ENCODE measurements at regions not wholly inside any gene's neighbourhood (a gene's known extent, or its start where the extent isn't known, plus 50 kb on each side); places are given as distances from the start of the nearest gene placed in this dataset.

GRCh38 chr2:16719485-16719808 lies 53.8 kb upstream of the CYRIA start:
- H3K9ac ChIP-seq (ENCODE audit: insufficient read length, low read depth), result no peak overlapping the region
- H3K27me3 ChIP-seq (ENCODE audit: insufficient read depth, insufficient read length), result no peaks in the 10 kb centered on the region
- no peaks in the 10 kb centered on the region for H3K9me3 ChIP-seq (ENCODE audit: insufficient read depth, low read length)
- TF ChIP-seq YY1 (IDR thresholded peaks at IDR 0.05; ENCODE audit: insufficient read depth, insufficient read length) (no peak), ZNF274 (IDR thresholded peaks at IDR 0.05; ENCODE audit: low read depth, low read length) (no peak), SUZ12 (IDR thresholded peaks at IDR 0.05; ENCODE audit: extremely low read depth, insufficient read depth, insufficient read length) (no peak)
- no peak overlapping the region for H3K4me3 ChIP-seq (ENCODE audit: insufficient read length, low read depth)
- no peaks in the 10 kb centered on the region for H3K4me1 ChIP-seq (ENCODE audit: insufficient read depth, insufficient read length)
- H3K36me3 ChIP-seq (ENCODE audit: insufficient read depth, insufficient read length, low read length), result no peaks in the 10 kb centered on the region
- DNase-seq (ENCODE audit: low read depth, low spot score), result no peak

- Histone ChIP-seq H3K9ac (ENCODE audit: insufficient read length, low read depth) (no peak overlapping the region), H3K36me3 (ENCODE audit: insufficient read depth, insufficient read length, low read length) (no peaks in the 10 kb centered on the region), H3K27me3 (ENCODE audit: insufficient read depth, insufficient read length) (no peaks in the 10 kb centered on the region), H3K4me3 (ENCODE audit: insufficient read length, low read depth) (no peak overlapping the region), H3K4me1 (ENCODE audit: insufficient read depth, insufficient read length) (no peaks in the 10 kb centered on the region), H3K9me3 (ENCODE audit: insufficient read depth, low read length) (no peaks in the 10 kb centered on the region)
- no peak for DNase-seq (ENCODE audit: low read depth, low spot score)
- TF ChIP-seq SUZ12 (IDR thresholded peaks at IDR 0.05; ENCODE audit: extremely low read depth, insufficient read depth, insufficient read length) (no peak), ZNF274 (IDR thresholded peaks at IDR 0.05; ENCODE audit: low read depth, low read length) (no peak), YY1 (IDR thresholded peaks at IDR 0.05; ENCODE audit: insufficient read depth, insufficient read length) (no peak)
Measured at GRCh38 chr2:16718576-16719484, 53.2 kb upstream of the CYRIA start.

DNA sequence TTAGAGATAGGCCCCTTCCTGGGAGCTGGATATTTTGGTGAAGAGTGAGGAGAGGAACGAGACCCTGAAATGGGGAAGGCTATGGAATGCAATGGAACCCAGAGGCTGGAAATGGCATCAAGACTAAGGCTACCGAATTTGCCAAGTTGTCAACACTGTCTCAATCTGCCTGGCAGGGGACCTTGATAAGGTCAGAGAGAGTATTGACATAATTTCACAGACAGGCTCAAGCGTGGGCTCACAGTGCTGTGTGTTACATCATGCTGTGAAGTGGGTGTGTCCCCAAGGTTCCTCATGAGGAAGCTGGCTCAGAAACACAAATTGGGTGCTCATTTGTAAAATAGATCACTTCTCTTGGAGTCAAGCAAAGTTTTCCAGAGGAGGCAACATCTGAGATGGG lies 51.8 kb upstream of the CYRIA start:
- no peak overlapping the region for H3K9ac ChIP-seq (ENCODE audit: insufficient read length, low read depth)

GRCh38 chr2:16716944-16717343 lies 51.3 kb upstream of the CYRIA start:
- Histone ChIP-seq H3K4me3 (ENCODE audit: insufficient read length, low read depth) (no peak overlapping the region), H3K27me3 (ENCODE audit: insufficient read depth, insufficient read length) (no peaks in the 10 kb centered on the region), H3K36me3 (ENCODE audit: insufficient read depth, insufficient read length, low read length) (no peaks in the 10 kb centered on the region), H3K9ac (ENCODE audit: insufficient read length, low read depth) (no peak overlapping the region), H3K9me3 (ENCODE audit: insufficient read depth, low read length) (no peaks in the 10 kb centered on the region), H3K4me1 (ENCODE audit: insufficient read depth, insufficient read length) (no peaks in the 10 kb centered on the region)
- TF ChIP-seq YY1 (IDR thresholded peaks at IDR 0.05; ENCODE audit: insufficient read depth, insufficient read length), result no peak
- no peak for TF ChIP-seq ZNF274 (IDR thresholded peaks at IDR 0.05; ENCODE audit: low read depth, low read length)
- TF ChIP-seq SUZ12 (IDR thresholded peaks at IDR 0.05; ENCODE audit: extremely low read depth, insufficient read depth, insufficient read length), result no peak
- DNase-seq (ENCODE audit: low read depth, low spot score), result no peak

More for the DNA sequence above, 51.8 kb upstream of the CYRIA start:
- no peaks in the 10 kb centered on the region for H3K4me1 ChIP-seq (ENCODE audit: insufficient read depth, insufficient read length)
- no peak overlapping the region for H3K4me3 ChIP-seq (ENCODE audit: insufficient read length, low read depth)
- no peaks in the 10 kb centered on the region for H3K27me3 ChIP-seq (ENCODE audit: insufficient read depth, insufficient read length)
- TF ChIP-seq ZNF274 (IDR thresholded peaks at IDR 0.05; ENCODE audit: low read depth, low read length), result no peak
- TF ChIP-seq YY1 (IDR thresholded peaks at IDR 0.05; ENCODE audit: insufficient read depth, insufficient read length), result no peak
- no peak for TF ChIP-seq SUZ12 (IDR thresholded peaks at IDR 0.05; ENCODE audit: extremely low read depth, insufficient read depth, insufficient read length)
- no peak for DNase-seq (ENCODE audit: low read depth, low spot score)
- H3K36me3 ChIP-seq (ENCODE audit: insufficient read depth, insufficient read length, low read length), result no peaks in the 10 kb centered on the region
- no peaks in the 10 kb centered on the region for H3K9me3 ChIP-seq (ENCODE audit: insufficient read depth, low read length)

DNA sequence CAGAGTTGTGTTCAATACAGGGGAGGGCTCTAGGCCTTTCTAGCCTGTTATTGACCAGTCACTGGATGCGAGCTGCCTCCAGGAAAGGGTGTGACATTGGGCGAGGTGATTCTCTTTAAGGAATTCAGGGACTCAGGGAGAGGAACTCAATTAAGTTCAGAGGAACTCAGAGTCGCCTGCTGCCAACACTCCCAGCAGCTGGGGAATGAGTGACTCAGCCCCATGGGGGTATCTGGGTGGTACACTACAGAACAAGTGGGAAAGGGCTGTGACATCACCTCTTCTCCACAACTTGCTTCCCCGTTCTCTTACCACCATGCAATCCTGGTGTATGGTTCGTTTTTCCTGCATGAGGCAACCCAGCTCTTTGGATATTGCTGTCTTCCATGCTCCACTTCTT lies 50.4 kb upstream of the CYRIA start:
- Histone ChIP-seq H3K36me3 (ENCODE audit: insufficient read depth, insufficient read length, low read length) (no peaks in the 10 kb centered on the region), H3K4me1 (ENCODE audit: insufficient read depth, insufficient read length) (no peaks in the 10 kb centered on the region), H3K27me3 (ENCODE audit: insufficient read depth, insufficient read length) (no peaks in the 10 kb centered on the region), H3K4me3 (ENCODE audit: insufficient read length, low read depth) (no peak overlapping the region), H3K9ac (ENCODE audit: insufficient read length, low read depth) (no peak overlapping the region), H3K9me3 (ENCODE audit: insufficient read depth, low read length) (no peaks in the 10 kb centered on the region)
- TF ChIP-seq ZNF274 (IDR thresholded peaks at IDR 0.05; ENCODE audit: low read depth, low read length), result no peak
- TF ChIP-seq YY1 (IDR thresholded peaks at IDR 0.05; ENCODE audit: insufficient read depth, insufficient read length), result no peak
- TF ChIP-seq SUZ12 (IDR thresholded peaks at IDR 0.05; ENCODE audit: extremely low read depth, insufficient read depth, insufficient read length), result no peak
- DNase-seq (ENCODE audit: low read depth, low spot score), result no peak

Measured in NT2/D1 (cell line).